GM12891 (cell line): ENCODE measurements at regions not wholly inside any gene's neighbourhood (a gene's known extent, or its start where the extent isn't known, plus 50 kb on each side); places are given as distances from the start of the nearest gene placed in this dataset.

Experiments
- PAX5 ChIP-seq: IDR thresholded peaks from 2 replicates; pipeline ENCODE4 v1.6.1; 2011; ENCODE audit warnings: low read length, moderate library complexity, mild to moderate bottlenecking; ENCODE audit not compliant: insufficient read depth, severe bottlenecking
- POLR2A ChIP-seq: IDR thresholded peaks from 2 replicates; pipeline ENCODE4 v1.6.1; 2011; ENCODE audit warnings: low read depth, low read length, control low read depth
- POLR2AphosphoS5 ChIP-seq: IDR thresholded peaks from 2 replicates; pipeline ENCODE4 v1.6.1; 2011; ENCODE audit warnings: low read depth, low read length, control low read depth
- SPI1 ChIP-seq: IDR thresholded peaks from 2 replicates; pipeline ENCODE4 v1.6.1; 2011; ENCODE audit warnings: low read depth, low read length, control low read depth
- TAF1 ChIP-seq: IDR thresholded peaks from 2 replicates; pipeline ENCODE4 v1.6.1; 2011; ENCODE audit warnings: low read depth, low read length, control low read depth

DNA sequence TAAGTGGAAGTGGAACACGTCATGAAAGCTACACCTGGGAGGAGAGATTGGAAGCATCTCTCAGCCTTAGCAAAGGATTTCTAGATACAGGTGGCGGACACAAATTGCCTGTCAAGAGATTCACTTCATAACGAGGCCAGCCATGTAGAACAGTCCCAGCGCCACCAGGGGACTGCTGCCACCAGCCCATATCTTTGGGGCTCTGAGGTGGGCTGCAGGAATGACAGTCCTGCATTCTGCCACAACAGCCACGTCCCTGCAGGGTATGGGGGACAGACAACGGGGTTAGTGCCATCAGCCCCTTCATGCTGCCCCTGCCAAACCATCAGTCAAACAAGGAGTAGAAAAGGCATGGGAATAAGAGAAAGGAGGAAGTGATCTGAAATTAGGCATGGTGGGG is 81.2 kb upstream of the SASH1 start:
- TF ChIP-seq POLR2A = no peak
- no peak for TF ChIP-seq TAF1
- no peak for TF ChIP-seq POLR2AphosphoS5
- no peak for TF ChIP-seq SPI1
- TF ChIP-seq PAX5 = no peak
